Stimulated activated CD8-positive, alpha-beta memory T cell treated with anti-CD3 and anti-CD28 coated beads, Interleukin-15, amount 100 ng/mL, for 24 hours (primary cell): ENCODE measurements at regions not wholly inside any gene's neighbourhood (a gene's known extent, or its start where the extent isn't known, plus 50 kb on each side); places are given as distances from the start of the nearest gene placed in this dataset.

ENCODE experiments used
- DNase-seq: peaks from one replicate; pipeline ENCODE4 v3.0.0-alpha.2; 2020; ENCODE audit warnings: low read depth

- no peak for DNase-seq
Observed at GRCh38 chr3:182683858-182684257, 109.4 kb upstream of the ATP11B start.

GRCh38 chr3:182686033-182686886 lies 107.0 kb upstream of the ATP11B start:
- no peak for DNase-seq

DNA sequence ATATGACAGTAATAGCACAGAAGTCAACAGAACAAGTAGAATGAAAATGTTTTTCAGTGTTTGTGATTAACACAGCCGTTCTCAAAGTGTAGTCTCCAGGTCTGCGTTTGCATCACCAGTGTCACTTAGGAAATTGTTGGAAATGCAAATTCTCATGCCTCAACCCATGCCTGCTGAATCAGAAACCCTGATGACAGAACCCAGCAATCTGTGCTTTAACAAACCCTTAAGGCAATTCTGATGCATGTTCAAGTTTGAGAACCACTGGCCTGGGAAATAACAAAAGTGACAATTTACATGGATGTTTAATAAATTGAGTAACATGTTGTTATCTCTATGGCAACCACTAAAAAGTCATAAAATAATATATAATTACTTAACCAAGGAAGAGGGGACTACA lies 103.1 kb upstream of the ATP11B start:
- no peak for DNase-seq

- no peak for DNase-seq
Observed at GRCh38 chr3:182692021-182692420, 101.3 kb upstream of the ATP11B start.

- no peak for DNase-seq
Observed at GRCh38 chr3:182692695-182693094, 100.6 kb upstream of the ATP11B start.

GRCh38 chr3:182693723-182694122 lies 99.6 kb upstream of the ATP11B start:
- no peak for DNase-seq

DNA sequence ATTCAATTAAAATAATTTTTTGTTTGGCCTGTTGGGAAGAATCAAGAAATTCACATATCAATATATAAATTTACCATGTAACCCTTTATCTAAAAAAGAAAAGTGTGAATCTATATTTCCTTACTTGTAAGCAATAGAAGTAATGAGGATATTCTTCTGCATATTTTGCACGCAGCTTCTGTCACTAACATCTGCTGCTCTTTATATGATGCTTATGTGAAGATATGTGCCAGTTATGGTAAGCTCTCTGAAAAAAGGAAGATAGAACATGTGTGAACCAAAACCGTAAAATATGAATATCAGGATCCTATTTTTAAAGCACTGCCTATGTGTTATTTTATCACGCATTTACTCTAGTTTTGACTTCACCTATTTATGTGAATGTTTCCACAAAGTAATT lies 96.4 kb upstream of the ATP11B start:
- DNase-seq: no peak

DNA sequence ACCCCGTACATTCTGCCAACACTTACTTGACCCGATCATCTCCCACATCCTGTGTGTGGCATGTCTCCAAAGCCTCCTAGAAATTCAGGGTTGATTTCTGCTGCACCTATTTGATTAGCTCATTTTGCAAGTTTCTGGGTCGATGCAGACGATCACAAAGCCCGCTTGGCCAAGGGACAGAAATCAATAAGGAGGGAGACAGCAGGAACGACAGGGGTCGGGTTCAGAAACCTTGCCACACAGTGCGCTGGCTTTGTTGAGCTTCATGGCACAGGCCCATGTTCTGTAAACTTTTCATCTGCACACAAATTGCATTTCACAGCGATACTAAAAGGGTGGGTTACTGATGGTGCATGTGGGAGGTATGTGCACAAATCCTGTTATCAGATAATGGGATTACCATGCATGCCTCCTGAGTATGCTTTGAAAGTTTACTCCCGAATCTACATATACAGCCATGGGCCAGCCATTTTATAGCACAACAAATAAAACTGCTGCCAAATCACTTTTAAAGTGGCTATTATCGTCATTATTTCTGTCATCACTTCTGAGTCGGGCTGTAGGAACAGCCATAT lies 95.9 kb upstream of the ATP11B start:
- no peak for DNase-seq

- DNase-seq: no peak
Observed at GRCh38 chr3:182698078-182698477, 95.2 kb upstream of the ATP11B start.

GRCh38 chr3:182699550-182700170 lies 93.6 kb upstream of the ATP11B start:
- no peak for DNase-seq

- no peak for DNase-seq
Observed at GRCh38 chr3:182702216-182702615, 91.1 kb upstream of the ATP11B start.

GRCh38 chr3:182703233-182703632 lies 90.1 kb upstream of the ATP11B start:
- no peak for DNase-seq

DNA sequence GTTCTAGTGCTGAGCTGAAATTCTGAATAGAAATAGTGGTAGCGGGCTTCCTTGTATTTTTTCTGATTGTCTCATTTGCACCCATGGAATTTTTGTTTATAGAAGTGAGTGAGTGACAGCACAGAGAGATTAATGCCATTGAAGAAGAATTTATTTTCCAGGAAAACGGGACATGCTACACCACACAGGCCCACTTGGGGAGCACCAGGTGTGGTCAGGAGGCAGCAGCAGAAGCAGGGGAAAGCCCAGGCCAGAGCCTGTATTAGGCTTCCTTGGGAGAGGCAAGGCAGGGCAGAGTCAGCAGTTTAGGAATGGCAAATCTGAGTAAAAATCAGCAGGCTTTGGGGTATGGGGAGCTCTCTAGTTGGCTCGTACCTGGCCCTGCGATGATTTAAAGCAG lies 88.4 kb upstream of the ATP11B start:
- no peak for DNase-seq

DNA sequence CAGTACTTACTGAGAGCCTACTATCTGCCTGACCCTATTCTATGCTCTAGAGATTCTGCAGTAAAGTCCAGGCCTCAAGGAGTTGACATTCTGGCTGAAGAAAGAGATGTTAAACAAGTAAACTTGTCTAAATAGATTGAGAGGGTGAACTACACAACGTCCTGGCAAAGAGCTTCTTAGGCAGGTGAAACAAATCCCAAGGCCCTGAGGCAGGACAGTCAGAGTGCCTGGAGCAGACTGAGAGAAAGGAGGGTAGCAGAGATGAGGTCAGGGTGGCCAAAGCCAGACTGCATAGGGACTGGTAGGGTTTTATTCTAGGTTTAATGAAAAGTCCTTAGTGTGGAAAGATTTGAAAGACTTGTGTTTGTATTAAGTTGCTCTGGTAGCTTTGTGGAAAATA lies 84.5 kb upstream of the ATP11B start:
- DNase-seq: no peak

GRCh38 chr3:182709306-182709705 lies 84.0 kb upstream of the ATP11B start:
- no peak for DNase-seq

- DNase-seq: no peak
Observed at GRCh38 chr3:182710557-182711157, 82.6 kb upstream of the ATP11B start.

DNA sequence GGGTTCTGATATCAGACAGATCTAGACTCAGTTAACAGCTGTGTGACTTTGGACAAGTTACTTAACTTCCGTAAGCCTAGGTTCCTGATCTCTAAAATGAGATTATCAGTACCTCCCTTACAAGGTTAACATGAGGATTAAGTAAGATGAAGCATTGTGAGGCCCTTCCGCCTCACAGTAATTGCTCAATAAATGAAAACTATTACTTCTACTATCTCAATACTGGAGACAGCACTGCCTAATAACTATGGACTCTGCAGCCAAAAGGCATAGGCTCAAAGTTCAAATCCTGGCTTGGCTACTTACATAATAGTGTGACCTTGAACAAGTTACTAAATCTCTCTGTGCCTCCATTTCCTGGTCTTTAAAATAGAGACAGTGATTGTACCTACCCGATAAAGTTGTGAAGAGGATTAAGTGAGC lies 82.0 kb upstream of the ATP11B start:
- DNase-seq: no peak

DNA sequence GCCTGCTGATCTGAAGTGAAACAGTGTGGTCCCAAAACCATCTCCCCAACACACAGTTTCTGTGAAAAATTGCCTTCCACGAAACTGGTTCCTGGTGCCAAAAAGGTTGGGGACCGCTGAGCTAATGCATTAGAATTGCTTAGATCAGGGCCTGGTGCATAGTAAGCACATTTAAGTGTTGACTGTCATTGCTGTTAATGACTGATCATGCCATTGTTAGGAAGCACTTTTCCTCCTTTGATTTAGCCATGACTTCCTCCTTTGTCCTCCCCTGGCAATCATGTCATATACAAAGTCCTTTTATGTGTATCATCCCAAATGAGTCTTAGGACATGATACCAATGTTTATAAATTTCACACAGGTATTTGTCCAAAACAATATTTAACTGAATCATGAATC lies 81.5 kb upstream of the ATP11B start:
- no peak for DNase-seq

- DNase-seq: no peak
Observed at GRCh38 chr3:182713111-182713510, 80.2 kb upstream of the ATP11B start.

DNA sequence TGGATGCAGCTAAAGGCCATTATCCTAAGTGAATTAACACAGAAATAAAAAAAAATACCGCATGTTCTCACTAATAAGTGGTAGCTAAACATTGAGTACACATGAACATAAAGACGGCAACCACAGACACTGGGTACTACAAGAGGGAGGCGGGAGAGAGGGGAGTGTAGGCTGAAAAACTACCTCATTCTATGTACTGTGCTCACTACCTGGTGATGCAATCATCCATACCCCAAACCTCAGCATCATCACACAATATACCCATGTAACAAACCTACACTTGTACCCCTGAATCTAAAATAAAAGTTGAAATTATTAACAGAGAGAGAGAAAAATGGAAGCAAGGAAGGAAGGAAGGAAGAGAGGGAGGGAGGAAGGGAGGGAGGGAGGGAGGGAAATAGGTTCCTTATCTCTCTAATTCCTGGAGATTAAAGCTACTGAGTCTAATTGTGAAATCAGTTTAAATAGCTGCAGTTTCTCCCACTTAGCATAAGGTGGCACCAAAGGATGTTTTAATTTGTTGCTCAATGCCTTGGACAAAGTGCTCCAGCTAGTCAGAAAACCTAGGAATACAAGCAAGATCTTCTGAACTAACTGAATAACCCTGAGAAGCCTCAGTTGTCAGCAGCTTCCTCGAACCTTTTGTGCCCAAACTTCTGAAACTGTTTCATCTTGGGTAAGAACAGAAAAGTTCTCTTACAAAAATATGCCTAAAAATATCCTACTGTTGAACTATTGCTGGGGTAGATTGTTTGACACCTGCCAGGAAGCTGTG lies 79.4 kb upstream of the ATP11B start:
- no peak for DNase-seq

DNA sequence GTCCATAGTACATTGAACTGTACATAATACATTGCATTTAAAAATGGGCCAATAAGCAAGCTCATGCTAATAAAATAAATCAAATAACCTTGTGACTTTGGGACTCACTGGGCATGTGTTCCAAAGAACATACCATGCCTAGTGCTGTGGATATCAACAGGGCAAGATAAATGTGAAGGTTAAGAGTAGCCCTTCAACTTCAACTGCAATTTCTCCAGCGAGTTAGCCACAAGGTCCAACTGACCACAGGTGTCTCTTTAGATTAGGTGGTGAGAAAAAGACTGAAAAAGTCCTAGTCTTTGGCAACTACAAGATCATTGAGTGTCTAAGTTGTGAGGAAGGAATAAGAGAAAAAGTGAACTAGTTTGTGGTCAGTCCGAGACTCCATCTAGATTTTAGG lies 78.3 kb upstream of the ATP11B start:
- no peak for DNase-seq

GRCh38 chr3:182716114-182716688 lies 77.1 kb upstream of the ATP11B start:
- no peak for DNase-seq
